Ectodermal cell (in vitro differentiated cells): ENCODE measurements at regions not wholly inside any gene's neighbourhood (a gene's known extent, or its start where the extent isn't known, plus 50 kb on each side); places are given as distances from the start of the nearest gene placed in this dataset.

ENCODE experiments used
- H3K27ac ChIP-seq: 2 replicates; pipeline ENCODE4 v1.7.0; 2013; ENCODE audit warnings: mild to moderate bottlenecking, low read depth, low read length; ENCODE audit not compliant: insufficient read depth, poor library complexity, severe bottlenecking
- H3K27me3 ChIP-seq: 2 replicates; pipeline ENCODE4 v1.7.0; 2013; ENCODE audit warnings: mild to moderate bottlenecking, low read length; ENCODE audit not compliant: insufficient read depth, control insufficient read depth, poor library complexity, severe bottlenecking
- H3K36me3 ChIP-seq: one replicate; pipeline ENCODE4 v1.7.0; 2013; ENCODE audit warnings: low read length; ENCODE audit not compliant: control insufficient read depth, insufficient read depth
- H3K4me1 ChIP-seq: one replicate; pipeline ENCODE4 v1.7.0; 2013; ENCODE audit warnings: low read length; ENCODE audit not compliant: control insufficient read depth, insufficient read depth
- H3K4me3 ChIP-seq: 2 replicates; pipeline ENCODE4 v1.7.0; 2013; ENCODE audit warnings: low read depth, low read length, control low read depth; ENCODE audit not compliant: insufficient read depth
- H3K9me3 ChIP-seq: 2 replicates; pipeline ENCODE4 v1.7.0; 2013; ENCODE audit warnings: mild to moderate bottlenecking, low read length, moderate library complexity; ENCODE audit not compliant: control insufficient read depth
- WGBS, 2 experiments: methylation state at CpG; one replicate each; pipeline ENCODE4 v1.1.7; 2013; ENCODE audit warnings: missing lambda C conversion rate in 2 of 2; 5-methylcytosine and 5-hydroxymethylcytosine counted together

GRCh38 chr18:60976976-60977375, 356.3 kb upstream of the CDH20 start:
- no peaks in the 10 kb centered on the region for H3K27me3 ChIP-seq
- H3K9me3 ChIP-seq = no peaks in the 10 kb centered on the region
- WGBS, 2 experiments = 97 to 98% methylated on average over 3 of the region's 3 CpGs
- H3K4me3 ChIP-seq = no peak overlapping the region
- no peak overlapping the region for H3K27ac ChIP-seq
- H3K36me3 ChIP-seq = no peaks in the 10 kb centered on the region
- no peaks in the 10 kb centered on the region for H3K4me1 ChIP-seq

GRCh38 chr18:60978338-60978737, 354.9 kb upstream of the CDH20 start:
- H3K27ac ChIP-seq = no peak overlapping the region
- H3K9me3 ChIP-seq = no peaks in the 10 kb centered on the region
- no peak overlapping the region for H3K4me3 ChIP-seq
- H3K36me3 ChIP-seq = no peaks in the 10 kb centered on the region
- H3K4me1 ChIP-seq = no peaks in the 10 kb centered on the region
- H3K27me3 ChIP-seq = no peaks in the 10 kb centered on the region
- WGBS, 2 experiments = 85% methylated on average over 6 of the region's 6 CpGs

DNA sequence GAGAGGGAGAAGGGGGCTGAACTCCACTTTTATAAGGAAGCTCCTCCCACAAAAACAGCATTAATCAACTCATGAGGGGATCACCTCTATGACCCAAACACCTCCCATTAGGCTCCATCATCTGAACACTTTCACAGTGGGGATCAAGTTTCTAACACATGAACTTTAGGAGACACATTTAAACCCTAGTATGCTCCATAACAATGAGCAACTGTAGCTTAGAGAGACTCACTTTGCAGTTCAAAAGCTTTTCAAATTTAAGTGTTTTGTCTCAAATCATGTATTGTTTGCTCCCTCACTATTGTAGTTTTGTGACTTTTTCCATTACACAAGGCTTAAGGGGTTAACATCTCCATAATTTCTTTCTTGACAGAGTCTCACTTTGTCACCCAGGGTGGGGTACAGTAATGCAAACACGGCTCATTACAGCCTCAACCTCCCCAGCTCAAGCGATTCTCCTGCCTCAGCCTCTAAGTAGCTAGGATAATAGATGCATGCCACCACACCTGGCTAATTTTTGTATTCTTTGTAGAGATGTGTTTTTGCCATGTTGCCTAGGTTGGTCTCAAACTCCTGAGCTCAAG, 352.7 kb upstream of the CDH20 start:
- Histone ChIP-seq H3K9me3 (no peaks in the 10 kb centered on the region), H3K4me3 (no peak overlapping the region), H3K27me3 (no peaks in the 10 kb centered on the region), H3K4me1 (no peaks in the 10 kb centered on the region), H3K36me3 (no peaks in the 10 kb centered on the region), H3K27ac (no peak overlapping the region)
- 64 to 85% methylated on average over 2 of the region's 2 CpGs for WGBS, 2 experiments

DNA sequence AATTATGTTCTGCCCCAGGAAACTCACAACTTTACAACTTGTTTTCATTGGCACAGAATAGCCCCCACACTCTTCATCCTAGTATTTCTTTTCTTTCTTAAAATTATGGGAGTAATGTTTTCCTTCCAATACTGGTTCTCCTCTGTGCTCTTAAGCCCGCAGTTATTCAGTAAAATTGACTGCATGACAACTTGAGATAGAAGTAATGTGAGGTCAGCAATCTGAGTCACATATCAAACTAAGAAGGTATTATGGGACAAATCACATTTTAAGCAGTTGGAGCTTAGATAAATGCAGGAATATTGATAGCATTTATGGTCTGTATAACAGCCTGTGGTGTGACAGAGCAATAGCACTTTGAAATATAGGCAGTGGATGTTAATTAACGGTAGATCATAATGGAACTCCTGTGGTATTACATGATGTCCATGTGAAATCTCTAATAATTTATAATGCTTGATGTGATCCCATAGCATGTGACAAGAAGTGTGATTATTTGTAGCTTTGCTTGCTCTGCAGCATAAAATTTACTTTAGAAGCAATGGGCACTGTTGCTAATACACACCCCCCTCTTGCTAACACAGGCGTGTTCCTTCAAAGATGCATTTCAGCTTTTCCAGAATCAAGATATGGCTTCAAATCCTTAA, 351.4 kb upstream of the CDH20 start:
- no peaks in the 10 kb centered on the region for H3K27me3 ChIP-seq
- H3K27ac ChIP-seq = no peak overlapping the region
- H3K9me3 ChIP-seq = no peaks in the 10 kb centered on the region
- H3K4me1 ChIP-seq = no peaks in the 10 kb centered on the region
- H3K36me3 ChIP-seq = no peaks in the 10 kb centered on the region
- WGBS, 2 experiments = 93 to 98% methylated on average over 3 of the region's 3 CpGs
- no peak overlapping the region for H3K4me3 ChIP-seq

- Histone ChIP-seq H3K4me3 (no peak overlapping the region), H3K4me1 (no peaks in the 10 kb centered on the region), H3K36me3 (no peaks in the 10 kb centered on the region), H3K9me3 (no peaks in the 10 kb centered on the region), H3K27ac (no peak overlapping the region), H3K27me3 (no peaks in the 10 kb centered on the region)
- 88% methylated on average over 2 of the region's 2 CpGs; no CpG with 5 or more reads in 1 of the 2 experiments for WGBS, 2 experiments
Measured at GRCh38 chr18:60982329-60982695, 350.9 kb upstream of the CDH20 start.

DNA sequence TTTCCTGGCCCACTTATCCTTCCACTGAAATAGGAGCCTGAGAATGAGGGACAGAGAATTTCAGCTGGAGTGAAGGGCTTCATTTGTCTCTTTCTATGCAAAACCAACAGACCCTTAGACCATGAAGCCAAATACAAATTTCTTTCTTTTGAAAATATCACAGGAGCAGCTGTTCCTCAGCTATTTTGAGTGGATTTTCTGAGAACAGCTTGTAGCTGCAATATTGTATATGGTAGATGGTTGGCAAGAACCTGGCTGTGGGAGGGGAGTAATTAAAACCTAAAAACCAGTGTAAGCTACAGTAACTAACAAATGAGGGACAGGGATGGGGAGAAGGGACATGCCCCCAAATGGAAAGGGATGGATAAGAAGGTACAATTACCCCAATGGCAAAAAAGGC, 350.3 kb upstream of the CDH20 start:
- H3K4me1 ChIP-seq = no peaks in the 10 kb centered on the region
- no peaks in the 10 kb centered on the region for H3K9me3 ChIP-seq
- no peak overlapping the region for H3K4me3 ChIP-seq
- no peaks in the 10 kb centered on the region for H3K36me3 ChIP-seq
- H3K27me3 ChIP-seq = no peaks in the 10 kb centered on the region
- no peak overlapping the region for H3K27ac ChIP-seq

- H3K4me3 ChIP-seq = no peak overlapping the region
- no peaks in the 10 kb centered on the region for H3K4me1 ChIP-seq
- no peaks in the 10 kb centered on the region for H3K9me3 ChIP-seq
- WGBS, 2 experiments = 94 to 98% methylated on average over 3 to 4 of the region's 4 CpGs
- no peaks in the 10 kb centered on the region for H3K36me3 ChIP-seq
- no peaks in the 10 kb centered on the region for H3K27me3 ChIP-seq
- no peak overlapping the region for H3K27ac ChIP-seq
Measured at GRCh38 chr18:60984510-60984909, 348.7 kb upstream of the CDH20 start.

DNA sequence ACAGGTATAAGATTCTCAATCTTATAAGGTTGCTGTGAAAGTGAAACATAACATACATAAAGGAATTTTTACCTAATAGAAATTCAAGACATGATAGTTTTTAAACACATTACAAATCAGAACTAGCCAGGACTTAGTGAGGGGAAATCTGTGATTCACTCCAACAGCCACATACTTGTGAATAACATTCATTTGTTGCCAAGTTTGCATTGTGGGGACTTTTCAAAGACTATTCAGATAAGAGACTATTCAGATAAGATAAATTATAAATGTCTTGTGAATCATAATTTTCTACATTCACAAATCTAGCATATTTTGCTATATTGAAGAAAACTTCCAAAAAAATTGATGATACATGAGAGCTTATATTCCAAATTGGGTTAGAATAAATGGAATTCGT, 345.3 kb upstream of the CDH20 start:
- Histone ChIP-seq H3K27me3 (no peaks in the 10 kb centered on the region), H3K36me3 (no peaks in the 10 kb centered on the region), H3K4me1 (no peaks in the 10 kb centered on the region), H3K9me3 (no peaks in the 10 kb centered on the region), H3K27ac (no peak overlapping the region), H3K4me3 (no peak overlapping the region)
- 100% methylated on average over 1 of the region's 1 CpG; no CpG with 5 or more reads in 1 of the 2 experiments for WGBS, 2 experiments

GRCh38 chr18:60996326-60996725, 336.9 kb upstream of the CDH20 start:
- no CpG with 5 or more reads among the region's 1 CpG for WGBS, 2 experiments
- Histone ChIP-seq H3K4me3 (no peak overlapping the region), H3K9me3 (no peaks in the 10 kb centered on the region), H3K27me3 (no peaks in the 10 kb centered on the region), H3K4me1 (no peaks in the 10 kb centered on the region), H3K27ac (no peak overlapping the region), H3K36me3 (no peaks in the 10 kb centered on the region)

DNA sequence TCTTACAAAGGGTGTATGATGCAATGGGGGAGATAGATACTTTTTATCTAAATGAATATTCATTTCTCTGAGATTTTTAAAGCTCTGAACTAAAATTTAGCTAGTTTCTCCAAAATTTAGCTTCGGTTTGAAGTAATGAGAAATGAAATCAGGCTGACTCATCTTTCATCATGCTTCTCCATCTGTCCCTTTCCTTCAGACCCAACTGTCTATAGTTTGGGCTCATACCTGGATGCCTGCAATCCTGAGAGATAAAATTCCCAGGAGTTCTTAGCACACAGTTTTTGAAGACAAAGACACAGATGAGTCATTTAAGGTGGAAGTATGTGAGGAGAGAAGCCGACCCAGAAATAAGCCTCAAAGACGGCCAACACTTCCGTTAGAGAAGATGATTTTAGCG, 336.4 kb upstream of the CDH20 start:
- Histone ChIP-seq H3K4me1 (no peaks in the 10 kb centered on the region), H3K27me3 (no peaks in the 10 kb centered on the region), H3K9me3 (no peaks in the 10 kb centered on the region), H3K36me3 (no peaks in the 10 kb centered on the region), H3K4me3 (no peak overlapping the region), H3K27ac (no peak overlapping the region)
- 93 to 97% methylated on average over 5 of the region's 5 CpGs for WGBS, 2 experiments
